ENCODE measurements at regions not wholly inside any gene's neighbourhood (a gene's known extent, or its start where the extent isn't known, plus 50 kb on each side); places are given as distances from the start of the nearest gene placed in this dataset.
"Not testable (repeated sequence)": the region's sequence is repeated elsewhere in the genome, so short reads cannot be mapped to it uniquely, and the experiment has no call there.

DNA sequence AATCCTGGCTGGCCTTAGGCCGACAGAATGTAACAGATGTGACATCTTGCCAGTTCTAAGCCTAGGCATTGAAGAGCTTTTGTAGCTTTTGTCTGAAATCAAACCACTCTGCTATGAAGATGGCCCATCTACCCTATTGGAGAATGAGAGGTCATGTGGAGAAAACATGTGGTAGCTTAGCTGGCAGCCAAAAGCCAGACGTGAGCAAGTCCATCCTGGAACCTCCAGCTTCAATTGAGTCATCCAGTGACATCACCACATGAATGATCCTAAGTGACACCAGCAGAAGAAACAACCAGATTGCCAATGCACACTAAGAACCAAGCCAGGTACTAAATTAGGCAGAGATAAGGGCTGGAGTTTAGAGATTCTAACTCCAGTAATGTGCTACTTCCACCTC, 154.8 kb upstream of the ZFP42 start:
- no peak for DNase-seq

DNA sequence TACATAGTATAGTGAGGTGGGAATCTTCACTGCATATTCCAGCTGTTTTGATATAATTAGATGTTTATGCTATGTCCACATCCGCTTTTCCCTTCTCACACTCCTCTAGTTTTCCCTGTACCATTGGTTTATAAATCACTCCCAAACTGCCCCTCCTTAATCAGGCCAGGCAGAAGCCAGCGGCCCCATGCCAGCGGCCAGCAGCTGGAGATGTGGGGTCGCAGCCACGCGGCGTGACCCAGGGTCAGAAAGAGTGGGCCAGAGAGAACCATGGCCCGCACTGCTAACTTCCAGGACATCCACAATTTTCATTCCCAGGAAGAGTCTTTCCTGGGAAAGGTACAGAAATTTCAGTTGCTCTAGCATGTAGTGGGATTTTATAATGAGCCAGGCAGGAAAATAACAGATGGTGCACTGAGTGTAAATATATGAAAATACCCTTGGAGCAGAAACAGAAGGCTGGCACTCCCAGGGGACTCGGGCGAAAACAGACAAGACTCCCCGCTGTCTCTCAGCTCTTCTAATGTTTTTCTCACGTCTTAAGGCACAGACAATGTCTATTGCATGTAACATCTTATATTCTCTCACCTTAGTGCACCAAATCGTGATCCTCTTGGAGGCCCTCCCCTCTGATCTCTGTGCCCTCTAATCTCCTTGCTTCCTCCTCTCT, 145.9 kb upstream of the ZFP42 start:
- DNase-seq, result no peak

- DNase-seq, result no peak
Observed at GRCh38 chr4:187865914-187866313, 129.7 kb upstream of the ZFP42 start.

DNA sequence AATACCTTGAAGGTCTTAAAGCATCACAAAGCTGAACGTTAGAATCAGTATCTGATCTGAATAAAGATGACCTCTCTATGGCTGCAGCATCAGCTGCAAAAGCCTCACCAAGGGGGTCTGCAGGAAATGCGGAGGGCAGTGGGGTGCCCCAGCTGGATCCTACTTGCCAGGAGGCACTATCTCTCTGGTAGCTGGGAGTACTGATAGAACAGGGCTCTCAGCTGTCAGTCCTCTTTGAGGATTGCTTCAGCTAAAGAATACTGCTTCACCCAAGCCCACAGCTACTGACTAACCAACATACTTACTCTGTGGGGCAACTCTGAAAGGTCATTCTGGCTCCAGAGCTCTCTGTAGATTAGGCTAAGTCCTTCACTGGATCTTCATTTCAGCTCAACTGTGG, 112.5 kb upstream of the ZFP42 start:
- no peak for DNase-seq

GRCh38 chr4:187883836-187884475, 111.6 kb upstream of the ZFP42 start:
- DNase-seq, result no peak

DNA sequence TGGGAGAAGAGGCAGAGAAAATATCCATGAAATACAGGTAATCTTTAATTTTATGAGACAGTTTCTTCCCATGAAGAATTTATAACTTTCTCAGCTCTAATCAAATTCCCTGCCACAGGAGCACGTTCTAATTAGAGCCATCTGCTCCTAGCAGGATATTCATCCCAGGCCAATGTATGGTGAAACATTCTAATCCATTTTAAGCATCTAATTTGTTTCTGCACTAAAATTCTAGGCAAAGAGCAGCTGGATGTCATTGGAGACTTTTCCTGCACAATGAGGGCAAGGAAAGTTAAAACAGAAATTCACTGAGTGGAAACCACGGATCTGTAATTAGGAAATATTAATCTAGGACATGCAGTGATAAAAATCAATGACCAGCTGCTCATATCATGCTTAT, 107.7 kb upstream of the ZFP42 start:
- no peak for DNase-seq

GRCh38 chr4:187889651-187890050, 105.9 kb upstream of the ZFP42 start:
- no peak for DNase-seq

- no peak for DNase-seq
Observed at GRCh38 chr4:187893418-187893817, 102.2 kb upstream of the ZFP42 start.

DNA sequence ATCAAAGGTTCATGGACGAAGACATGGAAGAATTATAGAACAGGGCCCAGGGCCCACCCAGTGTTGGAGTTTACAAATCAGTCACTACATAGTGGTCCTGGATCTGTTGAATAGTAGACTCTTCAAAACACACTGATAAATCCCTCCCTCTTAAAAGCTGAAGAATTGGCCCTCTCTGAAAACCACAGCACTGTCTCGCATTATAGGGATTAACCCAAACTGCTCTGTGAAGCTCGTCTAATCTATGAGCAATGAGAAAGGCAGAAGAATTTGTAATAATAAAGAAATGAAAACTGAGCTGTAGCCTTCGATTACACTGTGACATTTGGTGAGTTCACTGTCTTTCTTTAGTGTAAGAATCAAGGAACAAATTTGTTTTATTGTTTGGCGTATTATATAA, 92.5 kb upstream of the ZFP42 start:
- no peak for DNase-seq

- no peak for DNase-seq
Observed at GRCh38 chr4:187903700-187904099, 91.9 kb upstream of the ZFP42 start.

GRCh38 chr4:187908079-187908561, 87.5 kb upstream of the ZFP42 start:
- DNase-seq, result no peak

GRCh38 chr4:187908731-187909130, 86.8 kb upstream of the ZFP42 start:
- no peak for DNase-seq

DNA sequence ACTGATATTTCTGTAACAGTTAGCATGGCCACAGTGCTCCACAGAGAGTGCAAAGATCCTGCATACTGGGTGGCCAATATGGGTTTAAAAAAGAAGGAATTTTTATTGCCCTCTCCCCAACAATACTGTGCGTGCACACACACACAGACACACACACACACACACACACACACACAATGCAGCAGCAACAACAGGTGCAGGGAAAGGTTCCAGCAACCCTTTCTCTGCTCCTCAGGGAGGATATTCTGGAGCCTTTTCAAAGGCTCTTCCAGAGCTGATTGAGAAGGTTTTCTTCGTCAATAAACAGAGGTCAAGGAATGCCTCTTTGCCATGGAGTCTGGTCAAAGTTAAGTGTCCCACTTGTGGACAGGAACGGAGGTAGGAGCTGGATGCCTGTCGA, 84.8 kb upstream of the ZFP42 start:
- DNase-seq, result no peak

GRCh38 chr4:187915406-187915805, 80.2 kb upstream of the ZFP42 start:
- not testable (repeated sequence) for DNase-seq

DNA sequence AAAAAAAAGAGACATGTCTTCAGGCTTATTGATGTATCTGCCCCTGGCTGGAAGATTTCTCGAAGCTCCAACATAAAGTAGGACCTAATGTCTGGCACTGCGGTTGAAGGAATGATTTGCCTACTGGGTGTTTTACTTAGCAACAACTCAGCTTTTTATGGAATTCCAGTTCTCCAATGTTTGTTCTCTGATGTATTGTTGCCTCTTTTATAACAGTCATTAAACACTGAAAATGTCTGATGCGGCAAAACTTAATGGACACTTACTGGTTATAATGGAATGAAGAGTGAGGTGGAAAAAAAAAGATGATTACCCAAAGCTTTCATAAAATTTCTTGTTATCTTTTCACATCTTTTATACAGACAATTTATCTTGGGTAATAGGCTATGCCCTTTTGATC, 75.6 kb upstream of the ZFP42 start:
- no peak for DNase-seq

DNA sequence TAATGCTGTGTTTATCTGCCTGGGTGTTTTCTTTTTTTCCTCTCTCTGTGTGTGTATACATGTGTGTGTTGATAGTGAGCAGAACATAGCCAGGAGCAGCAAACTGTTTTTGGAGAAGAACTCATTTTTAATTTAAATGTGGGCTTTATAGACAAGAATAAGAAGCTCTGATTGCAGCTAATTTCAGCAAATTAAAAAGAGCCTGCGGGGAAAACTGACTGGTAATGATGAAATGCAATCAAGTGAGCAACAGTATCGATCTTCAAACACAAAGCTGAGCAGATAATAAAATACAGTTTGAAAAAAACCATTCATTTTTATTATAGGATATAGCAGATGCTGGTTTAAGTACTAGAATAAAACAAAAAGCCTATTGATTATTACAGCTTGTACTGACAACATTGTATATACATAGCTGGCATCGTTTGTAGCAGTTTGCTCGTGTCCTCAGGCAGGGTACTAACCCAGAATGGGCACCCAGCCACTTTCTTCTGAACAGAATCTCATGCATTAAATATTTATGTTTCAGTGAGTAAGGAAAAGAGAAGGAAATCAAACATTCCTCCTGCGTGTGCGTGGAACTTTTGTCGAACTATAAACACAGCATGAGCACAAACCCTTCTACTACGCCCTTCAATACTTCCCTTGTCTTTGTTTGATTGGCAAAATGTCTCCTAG, 73.5 kb upstream of the ZFP42 start:
- DNase-seq, result no peak

GRCh38 chr4:187929024-187929423, 66.5 kb upstream of the ZFP42 start:
- no peak for DNase-seq

DNA sequence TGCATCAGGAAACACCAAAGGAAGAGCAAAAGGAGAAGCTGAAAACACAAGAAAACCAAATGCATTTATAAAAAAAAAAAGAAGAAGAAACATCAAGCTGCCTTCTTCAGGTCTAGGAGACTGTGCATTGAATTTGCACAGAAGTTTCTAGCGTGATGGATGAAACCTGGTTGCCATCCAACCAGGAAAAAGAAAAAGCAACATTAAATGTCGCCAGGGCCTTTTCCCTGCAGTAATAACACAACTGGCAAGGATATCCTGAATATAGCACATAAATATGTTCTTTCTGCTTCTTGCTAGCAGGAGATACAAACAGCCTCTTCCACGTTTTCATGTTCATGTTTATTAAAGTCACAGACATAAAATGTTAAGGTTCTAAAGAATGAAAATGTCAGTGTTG, 60.8 kb upstream of the ZFP42 start:
- DNase-seq, result no peak

GRCh38 chr4:187937557-187937956, 58.0 kb upstream of the ZFP42 start:
- DNase-seq, result no peak

DNA sequence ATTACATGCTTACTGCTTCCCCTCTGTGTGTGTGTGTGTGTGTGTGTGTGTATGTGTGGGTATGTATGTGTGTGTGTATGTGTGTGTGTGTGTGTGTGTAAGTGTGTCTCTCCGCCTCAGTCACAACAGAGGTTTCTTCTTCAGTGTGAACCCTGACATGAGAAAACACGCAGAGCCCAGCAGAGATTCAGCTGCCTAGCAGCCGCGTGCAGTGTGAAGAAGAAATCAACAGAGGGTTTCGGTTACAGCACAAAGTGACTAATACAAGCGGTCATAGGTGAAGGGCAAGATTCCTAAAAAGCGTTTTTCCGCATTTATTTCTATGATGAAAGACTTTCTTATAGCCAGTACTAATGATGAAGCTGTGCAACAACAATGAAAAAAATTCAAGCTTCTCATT, 55.3 kb upstream of the ZFP42 start:
- no peak for DNase-seq

GRCh38 chr4:187942968-187943367, 52.6 kb upstream of the ZFP42 start:
- no peak for DNase-seq

GRCh38 chr4:187944179-187944578, 51.4 kb upstream of the ZFP42 start:
- no peak for DNase-seq
